ENCODE measurements at regions not wholly inside any gene's neighbourhood (a gene's known extent, or its start where the extent isn't known, plus 50 kb on each side); places are given as distances from the start of the nearest gene placed in this dataset.
A peak's percentile ranks its signal among the peaks of the same experiment; 100 is the strongest.

- no peak for DNase-seq (ENCODE audit: low read depth in 4 of 4, low spot score in 2 of 4)
Observed at GRCh38 chr22:49325531-49326395, 501.9 kb downstream of the BRD1 start.

GRCh38 chr22:49324527-49325491 lies 502.9 kb downstream of the BRD1 start:
- DNase-seq (ENCODE audit: low read depth in 4 of 4, low spot score in 2 of 4) = no peak

- no peak for DNase-seq (ENCODE audit: low read depth in 4 of 4, low spot score in 2 of 4)
Observed at GRCh38 chr22:49323751-49324415, 503.8 kb downstream of the BRD1 start.

- no peak for DNase-seq (ENCODE audit: low read depth in 4 of 4, low spot score in 2 of 4)
Observed at GRCh38 chr22:49322861-49323622, 504.6 kb downstream of the BRD1 start.

GRCh38 chr22:49322231-49322630 lies 505.4 kb downstream of the BRD1 start:
- no peak for DNase-seq (ENCODE audit: low read depth in 4 of 4, low spot score in 2 of 4)

- DNase-seq (ENCODE audit: low read depth in 4 of 4, low spot score in 2 of 4) = no peak
Observed at GRCh38 chr22:49321477-49322055, 506.1 kb downstream of the BRD1 start.

- DNase-seq (ENCODE audit: low read depth in 4 of 4, low spot score in 2 of 4) = no peak
Observed at GRCh38 chr22:49320714-49321476, 506.8 kb downstream of the BRD1 start.

- DNase-seq (ENCODE audit: low read depth in 4 of 4, low spot score in 2 of 4) = no peak
Observed at GRCh38 chr22:49317369-49317768, 510.3 kb downstream of the BRD1 start.

- no peak for DNase-seq (ENCODE audit: low read depth in 4 of 4, low spot score in 2 of 4)
Observed at GRCh38 chr22:49312601-49313000, 515.1 kb downstream of the BRD1 start.

GRCh38 chr22:49310354-49310753 lies 517.3 kb downstream of the BRD1 start:
- no peak for DNase-seq (ENCODE audit: low read depth in 4 of 4, low spot score in 2 of 4)

- DNase-seq (ENCODE audit: low read depth in 4 of 4, low spot score in 2 of 4) = no peak
Observed at GRCh38 chr22:49308300-49308699, 519.4 kb downstream of the BRD1 start.

GRCh38 chr22:49307870-49308269 lies 519.8 kb downstream of the BRD1 start:
- no peak for DNase-seq (ENCODE audit: low read depth in 4 of 4, low spot score in 2 of 4)

- no peak for DNase-seq (ENCODE audit: low read depth in 4 of 4, low spot score in 2 of 4)
Observed at GRCh38 chr22:49307481-49307830, 520.2 kb downstream of the BRD1 start.

GRCh38 chr22:49306632-49307480 lies 520.8 kb downstream of the BRD1 start:
- no peak for DNase-seq (ENCODE audit: low read depth in 4 of 4, low spot score in 2 of 4)

- no peak for DNase-seq (ENCODE audit: low read depth in 4 of 4, low spot score in 2 of 4)
Observed at GRCh38 chr22:49305966-49306631, 521.6 kb downstream of the BRD1 start.

- peak in 3 of 4 donors; percentile 9 to 37 (median 34) for DNase-seq (ENCODE audit: low read depth in 4 of 4, low spot score in 2 of 4)
Observed at GRCh38 chr22:49305214-49305965, 522.3 kb downstream of the BRD1 start.

All from left renal cortex interstitium (tissue), 4 donors.